Testis (tissue), 2 donors: ENCODE measurements at regions not wholly inside any gene's neighbourhood (a gene's known extent, or its start where the extent isn't known, plus 50 kb on each side); places are given as distances from the start of the nearest gene placed in this dataset.

Experiments
- DNase-seq: peaks from one replicate; pipeline ENCODE4 v3.0.0-alpha.2; 2019
- H3K27ac ChIP-seq, 2 donors: fragments of 200-600 bp; sonication (generic); one replicate each; pipeline ENCODE4 v1.5.1; 2019
- H3K27me3 ChIP-seq: fragments of 200-600 bp; sonication (generic); one replicate; pipeline ENCODE4 v1.5.1; 2019
- H3K36me3 ChIP-seq: fragments of 200-600 bp; sonication (generic); one replicate; pipeline ENCODE4 v1.5.1; 2017; ENCODE audit warnings: low read depth; ENCODE audit errors: missing control alignments
- H3K4me1 ChIP-seq: fragments of 200-600 bp; sonication (generic); one replicate; pipeline ENCODE4 v1.5.1; 2019
- H3K4me3 ChIP-seq, 2 donors: fragments of 200-600 bp; sonication (generic); one replicate each; pipeline ENCODE4 v1.5.1; 2017 to 2019
- H3K9me3 ChIP-seq: fragments of 200-600 bp; sonication (generic); one replicate; pipeline ENCODE4 v1.5.1; 2017
- CTCF ChIP-seq, 3 experiments: fragments of 450-650 bp in 2 of 3; fragments of 200-600 bp in 1 of 3; sonication (generic) in 1 of 3; IDR thresholded peaks; one replicate each; pipeline ENCODE4 v1.5.1; 2016 to 2019; ENCODE audit warnings: antibody characterized with exemption in 3 of 3, mild to moderate bottlenecking in 2 of 3, moderate library complexity in 1 of 3
- POLR2A ChIP-seq: fragments of 450-650 bp; IDR thresholded peaks from one replicate; pipeline ENCODE4 v1.6.1; 2017; ENCODE audit warnings: antibody characterized with exemption, mild to moderate bottlenecking, moderate library complexity
- WGBS, 2 donors: methylation state at CpG; one replicate each; pipeline ENCODE4 v1.1.5; 2018; 5-methylcytosine and 5-hydroxymethylcytosine counted together
- intact Hi-C: fragments of 100-400 bp; cut with DNase I; formaldehyde crosslinking; loops from one replicate; pipeline ENCODE4 v1.15.1; 2023; ENCODE audit warnings: low total_unique reads

GRCh38 chr3:147189016-147189415 is 217.3 kb downstream of the ZIC4 start:
- H3K27me3 ChIP-seq = no peaks in the 10 kb centered on the region
- TF ChIP-seq POLR2A (no peak), CTCF (IDR thresholded peaks at IDR 0.05) (no peak)
- no peaks in the 10 kb centered on the region for H3K36me3 ChIP-seq
- H3K4me1 ChIP-seq = no peaks in the 10 kb centered on the region
- intact Hi-C loops = no loop called here
- no peaks in the 10 kb centered on the region for H3K9me3 ChIP-seq
- no peak for DNase-seq
- WGBS, 2 donors = 61 to 63% methylated on average over 3 of the region's 3 CpGs
- H3K27ac ChIP-seq = no peak overlapping the region
- H3K4me3 ChIP-seq = no peak overlapping the region

GRCh38 chr3:147187687-147188086 is 218.7 kb downstream of the ZIC4 start:
- DNase-seq = no peak
- intact Hi-C loops = no loop called here
- H3K27me3 ChIP-seq = no peaks in the 10 kb centered on the region
- TF ChIP-seq POLR2A (no peak), CTCF (IDR thresholded peaks at IDR 0.05) (no peak)
- WGBS, 2 donors = 79 to 80% methylated on average over 3 of the region's 3 CpGs
- H3K36me3 ChIP-seq = no peaks in the 10 kb centered on the region
- no peaks in the 10 kb centered on the region for H3K9me3 ChIP-seq
- H3K4me3 ChIP-seq = no peak overlapping the region
- H3K4me1 ChIP-seq = no peaks in the 10 kb centered on the region
- H3K27ac ChIP-seq = no peak overlapping the region

GRCh38 chr3:147185781-147186180 is 220.6 kb downstream of the ZIC4 start:
- H3K4me1 ChIP-seq = no peaks in the 10 kb centered on the region
- no peaks in the 10 kb centered on the region for H3K9me3 ChIP-seq
- intact Hi-C loops = no loop called here
- DNase-seq = no peak
- TF ChIP-seq CTCF (IDR thresholded peaks at IDR 0.05) = no peak
- no peak for TF ChIP-seq POLR2A
- H3K4me3 ChIP-seq = no peak overlapping the region
- H3K27me3 ChIP-seq = no peaks in the 10 kb centered on the region
- H3K27ac ChIP-seq = no peak overlapping the region
- H3K36me3 ChIP-seq = no peaks in the 10 kb centered on the region

GRCh38 chr3:147184794-147185193 is 221.5 kb downstream of the ZIC4 start:
- no peaks in the 10 kb centered on the region for H3K36me3 ChIP-seq
- no peaks in the 10 kb centered on the region for H3K27me3 ChIP-seq
- no peaks in the 10 kb centered on the region for H3K4me1 ChIP-seq
- H3K4me3 ChIP-seq = no peak overlapping the region
- H3K9me3 ChIP-seq = no peaks in the 10 kb centered on the region
- no peak for TF ChIP-seq CTCF (IDR thresholded peaks at IDR 0.05)
- no peak for TF ChIP-seq POLR2A
- intact Hi-C loops = no loop called here
- DNase-seq = no peak
- 71 to 84% methylated on average over 2 of the region's 2 CpGs for WGBS, 2 donors
- H3K27ac ChIP-seq = no peak overlapping the region

GRCh38 chr3:147173257-147173656 is 233.1 kb downstream of the ZIC4 start:
- H3K36me3 ChIP-seq = no peaks in the 10 kb centered on the region
- no peak overlapping the region for H3K4me3 ChIP-seq
- H3K9me3 ChIP-seq = no peaks in the 10 kb centered on the region
- TF ChIP-seq CTCF (IDR thresholded peaks at IDR 0.05) (no peak), POLR2A (no peak)
- DNase-seq = no peak
- no peaks in the 10 kb centered on the region for H3K27me3 ChIP-seq
- no peak overlapping the region for H3K27ac ChIP-seq
- WGBS, 2 donors = 78% methylated on average over 4 of the region's 4 CpGs
- intact Hi-C loops = no loop called here
- H3K4me1 ChIP-seq = no peaks in the 10 kb centered on the region
